Rectal smooth muscle tissue (tissue), 1 donor: ENCODE measurements at regions not wholly inside any gene's neighbourhood (a gene's known extent, or its start where the extent isn't known, plus 50 kb on each side); places are given as distances from the start of the nearest gene placed in this dataset.
"Not testable (repeated sequence)": the region's sequence is repeated elsewhere in the genome, so short reads cannot be mapped to it uniquely, and the experiment has no call there.

ENCODE experiments used
- H3K27ac ChIP-seq: one replicate; pipeline ENCODE4 v1.7.0; 2013; ENCODE audit warnings: low read depth, low read length, inconsistent platforms
- H3K27me3 ChIP-seq: one replicate; pipeline ENCODE4 v1.7.0; 2013; ENCODE audit warnings: low read length; ENCODE audit not compliant: control insufficient read depth, insufficient read depth
- H3K36me3 ChIP-seq: one replicate; pipeline ENCODE4 v1.7.0; 2013; ENCODE audit warnings: low read length; ENCODE audit not compliant: control insufficient read depth, insufficient read depth
- H3K4me1 ChIP-seq: one replicate; pipeline ENCODE4 v1.7.0; 2013; ENCODE audit warnings: low read length; ENCODE audit not compliant: control insufficient read depth, insufficient read depth
- H3K4me3 ChIP-seq: one replicate; pipeline ENCODE4 v1.7.0; 2013; ENCODE audit warnings: low read length
- H3K9ac ChIP-seq: one replicate; pipeline ENCODE4 v1.7.0; 2013; ENCODE audit warnings: low read length

DNA sequence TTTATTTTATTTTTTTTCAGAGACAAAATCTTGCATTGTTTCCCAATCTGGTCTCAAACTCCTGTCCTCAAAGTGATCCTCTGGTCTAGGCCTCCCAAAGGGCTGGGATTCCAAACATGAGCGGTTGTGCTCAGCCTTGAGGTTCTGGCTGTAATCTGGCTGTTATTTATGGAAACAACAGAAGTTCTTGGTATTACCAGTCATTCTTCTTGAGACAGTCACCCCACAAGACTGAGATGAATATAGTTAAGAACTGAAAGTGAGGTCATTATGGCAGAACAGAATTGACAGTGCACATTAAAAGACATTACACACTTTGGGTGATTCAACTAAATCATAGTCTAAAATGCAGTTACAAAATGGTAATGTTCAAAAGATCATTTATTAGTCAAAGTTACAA is 719.5 kb downstream of the ZWINT start:
- Histone ChIP-seq H3K9ac (no peak overlapping the region), H3K4me3 (no peak overlapping the region), H3K36me3 (no peaks in the 10 kb centered on the region), H3K27me3 (no peaks in the 10 kb centered on the region), H3K4me1 (no peaks in the 10 kb centered on the region), H3K27ac (no peak overlapping the region)

DNA sequence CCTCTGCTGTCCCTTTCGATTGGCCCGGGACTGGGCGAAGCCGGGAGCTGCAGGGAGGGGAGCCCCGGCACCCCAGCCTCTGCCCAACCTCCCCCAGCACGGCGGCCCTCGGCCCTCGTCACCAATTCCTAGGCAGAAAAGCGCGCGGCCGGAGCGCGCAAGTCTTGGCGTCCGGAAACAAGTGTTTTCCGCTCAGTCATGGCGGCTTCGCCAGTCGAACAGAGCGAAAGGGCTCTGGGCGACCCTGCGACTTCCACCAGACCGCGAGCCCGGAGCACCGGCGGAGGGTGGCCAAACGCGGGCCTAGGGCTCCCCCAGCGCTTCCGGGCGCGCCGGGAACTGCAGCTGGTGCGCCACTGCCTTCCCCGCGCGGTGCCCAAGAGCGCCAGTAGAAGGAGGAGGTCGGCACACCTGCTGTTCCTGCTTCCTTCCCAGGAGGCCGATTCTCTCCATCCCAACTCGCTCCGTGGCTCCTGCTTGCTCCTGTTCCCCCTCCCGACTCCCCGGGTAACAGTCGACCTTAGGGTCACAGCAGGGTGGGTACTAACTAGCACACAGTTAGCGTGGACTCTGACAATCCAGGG is 729.9 kb downstream of the ZWINT start:
- H3K27ac ChIP-seq = no peak overlapping the region
- H3K36me3 ChIP-seq = no peaks in the 10 kb centered on the region
- no peaks in the 10 kb centered on the region for H3K4me1 ChIP-seq
- H3K4me3 ChIP-seq = peak overlapping the region; percentile 59
- no peak overlapping the region for H3K9ac ChIP-seq
- peaks cover 3% of the 10 kb centered on the region for H3K27me3 ChIP-seq

DNA sequence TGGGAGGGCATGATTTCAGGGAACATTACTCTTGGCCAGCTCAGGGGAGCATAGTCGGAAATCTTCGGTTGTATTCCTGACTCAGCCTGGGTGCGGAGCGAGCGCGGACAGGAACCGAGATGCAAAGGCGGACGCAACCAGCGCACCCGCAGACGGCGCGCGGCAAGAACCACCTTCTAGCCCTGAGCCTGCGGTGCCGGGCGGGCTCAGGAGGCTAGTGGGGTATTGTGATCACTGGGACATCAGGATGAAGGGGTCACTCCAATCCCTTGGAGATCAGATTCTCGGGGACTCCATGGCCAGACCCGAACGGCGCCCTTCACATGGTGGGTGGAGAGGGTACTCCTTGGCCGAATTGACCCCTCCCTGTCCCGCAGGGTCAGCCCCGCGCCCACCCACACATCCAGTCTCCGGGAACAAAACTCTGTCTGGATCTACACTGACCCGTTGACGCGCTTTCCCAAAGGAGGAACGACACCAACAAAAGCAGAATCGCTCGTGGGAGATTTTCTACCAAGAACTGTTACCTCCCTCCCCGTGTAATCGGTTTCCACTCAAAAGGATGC is 730.5 kb downstream of the ZWINT start:
- no peak overlapping the region for H3K27ac ChIP-seq
- no peaks in the 10 kb centered on the region for H3K4me1 ChIP-seq
- no peaks in the 10 kb centered on the region for H3K36me3 ChIP-seq
- H3K27me3 ChIP-seq = peaks cover 3% of the 10 kb centered on the region
- no peak overlapping the region for H3K9ac ChIP-seq
- H3K4me3 ChIP-seq = peak overlapping the region; percentile 59

DNA sequence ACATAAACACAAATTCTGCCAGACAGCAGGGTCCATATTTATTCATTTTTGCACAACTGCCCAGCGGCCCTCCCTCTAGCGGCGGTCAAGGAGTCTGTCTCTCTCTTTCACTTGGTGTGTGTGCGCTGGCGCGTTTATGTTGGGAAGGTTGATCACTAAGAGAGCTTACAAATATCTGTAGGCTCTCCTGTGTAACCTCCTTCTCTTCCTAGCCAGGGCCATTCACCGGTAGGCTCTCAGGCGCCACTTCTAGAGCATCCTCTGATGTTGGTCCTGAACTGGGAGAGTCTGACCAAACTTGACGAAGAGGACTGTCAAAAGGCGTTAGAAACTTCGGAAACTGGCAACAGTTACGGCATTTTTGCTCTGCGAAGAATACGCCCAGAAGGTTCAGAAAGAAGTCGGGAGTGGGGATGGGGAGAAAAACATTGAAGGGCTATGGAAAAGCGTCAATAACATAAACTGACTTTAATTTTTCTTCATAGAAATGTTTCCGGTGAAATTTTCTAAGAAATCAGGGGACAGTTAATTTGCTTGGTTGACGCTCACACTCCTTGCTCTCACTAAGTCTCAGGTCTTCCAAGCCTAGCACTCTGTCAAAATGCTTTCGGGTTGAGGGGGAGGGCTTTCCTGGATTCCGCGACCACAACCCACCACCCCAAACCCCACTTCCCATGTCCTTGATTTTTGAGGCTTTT is 731.1 kb downstream of the ZWINT start:
- Histone ChIP-seq H3K4me3 (peak overlapping the region; percentile 59), H3K4me1 (no peaks in the 10 kb centered on the region), H3K36me3 (no peaks in the 10 kb centered on the region), H3K27me3 (peaks cover 3% of the 10 kb centered on the region), H3K27ac (no peak overlapping the region), H3K9ac (no peak overlapping the region)

DNA sequence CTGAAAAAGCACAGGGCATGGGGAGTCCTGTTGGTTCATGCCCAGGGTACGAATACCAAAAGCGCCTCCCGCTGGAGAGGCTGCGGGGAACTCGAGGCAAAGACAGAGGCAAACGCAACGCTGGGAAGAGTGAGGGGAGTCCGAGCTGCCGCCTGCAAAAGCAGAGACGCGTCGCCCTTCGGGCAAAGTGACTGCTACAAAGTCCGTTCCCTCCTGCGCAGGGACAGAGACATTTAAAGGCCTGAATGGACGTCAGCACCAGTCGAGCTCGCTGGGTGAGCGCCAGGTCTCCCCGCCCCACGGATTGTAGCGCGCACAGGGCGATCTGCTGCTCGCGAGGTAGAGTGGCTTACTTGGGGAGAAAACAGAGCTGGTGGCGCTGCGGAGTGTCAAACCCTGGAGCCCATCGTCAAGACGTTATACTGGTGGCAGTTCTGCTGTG is 732.8 kb downstream of the ZWINT start:
- H3K36me3 ChIP-seq = no peaks in the 10 kb centered on the region
- no peaks in the 10 kb centered on the region for H3K4me1 ChIP-seq
- no peak overlapping the region for H3K27ac ChIP-seq
- H3K4me3 ChIP-seq = peak overlapping the region; percentile 48
- no peak overlapping the region for H3K9ac ChIP-seq
- peaks cover 3% of the 10 kb centered on the region for H3K27me3 ChIP-seq

DNA sequence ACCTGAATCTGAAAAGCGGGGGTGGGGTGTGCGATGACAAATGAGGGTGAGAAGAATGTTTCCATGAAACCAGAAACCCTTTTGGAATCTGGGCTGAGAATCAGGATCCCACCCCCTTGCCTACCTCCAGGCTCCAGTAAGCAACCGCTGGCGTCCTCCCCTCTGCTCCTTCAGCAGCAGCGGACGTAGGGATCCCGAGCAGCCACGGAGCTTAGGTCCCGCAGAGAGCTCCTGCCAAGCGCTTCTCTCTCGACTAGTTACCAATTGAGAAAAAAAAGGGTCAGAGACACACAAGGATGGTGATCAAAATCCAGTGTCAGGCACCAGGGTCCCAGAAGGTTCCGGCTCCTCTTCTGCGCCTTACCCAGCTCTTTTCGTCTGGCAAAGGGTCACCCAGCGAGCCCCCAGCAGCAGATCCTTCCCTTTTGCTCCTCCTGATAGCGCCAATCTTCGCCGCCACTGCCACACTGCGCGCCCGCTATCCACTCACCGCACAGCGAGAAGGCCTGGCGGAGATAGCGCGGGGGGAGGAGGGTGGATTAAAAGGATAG is 733.5 kb downstream of the ZWINT start:
- no peaks in the 10 kb centered on the region for H3K36me3 ChIP-seq
- H3K4me1 ChIP-seq = no peaks in the 10 kb centered on the region
- H3K27ac ChIP-seq = no peak overlapping the region
- H3K9ac ChIP-seq = no peak overlapping the region
- no peak overlapping the region for H3K4me3 ChIP-seq
- H3K27me3 ChIP-seq = peaks cover 3% of the 10 kb centered on the region

DNA sequence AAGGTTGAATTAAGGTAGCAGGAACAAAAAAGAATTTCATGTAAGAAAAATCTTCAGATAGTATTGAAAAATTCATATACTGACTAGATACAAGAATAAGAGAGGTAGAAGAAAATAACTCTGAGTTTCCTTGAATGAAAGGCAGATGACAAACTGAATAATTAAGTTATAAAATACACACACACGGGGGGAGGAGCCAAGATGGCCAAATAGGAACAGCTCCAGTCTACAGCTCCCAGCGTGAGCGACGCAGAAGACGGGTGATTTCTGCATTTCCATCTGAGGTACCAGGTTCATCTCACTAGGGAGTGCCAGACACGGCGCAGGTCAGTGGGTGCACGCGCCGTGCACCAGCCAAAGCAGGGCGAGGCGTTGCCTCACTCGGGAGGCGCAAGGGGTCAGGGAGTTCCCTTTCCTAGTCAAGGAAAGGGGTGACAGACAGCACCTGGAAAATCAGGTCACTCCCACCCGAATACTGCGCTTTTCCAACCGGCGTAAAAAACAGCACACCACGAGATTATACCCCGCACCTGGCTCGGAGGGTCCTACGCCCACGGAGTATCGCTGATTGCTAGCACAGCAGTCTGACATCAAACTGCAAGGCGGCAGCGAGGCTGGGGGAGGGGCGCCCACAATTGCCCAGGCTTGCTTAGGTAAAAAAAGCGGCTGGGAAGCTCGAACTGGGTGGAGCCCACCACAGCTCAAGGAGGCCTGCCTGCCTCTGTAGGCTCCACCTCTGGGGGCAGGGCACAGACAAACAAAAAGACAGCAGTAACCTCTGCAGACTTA is 759.2 kb downstream of the ZWINT start:
- H3K27ac ChIP-seq, H3K36me3 ChIP-seq, H3K4me3 ChIP-seq, H3K9ac ChIP-seq, H3K4me1 ChIP-seq, H3K27me3 ChIP-seq: not testable (repeated sequence)

DNA sequence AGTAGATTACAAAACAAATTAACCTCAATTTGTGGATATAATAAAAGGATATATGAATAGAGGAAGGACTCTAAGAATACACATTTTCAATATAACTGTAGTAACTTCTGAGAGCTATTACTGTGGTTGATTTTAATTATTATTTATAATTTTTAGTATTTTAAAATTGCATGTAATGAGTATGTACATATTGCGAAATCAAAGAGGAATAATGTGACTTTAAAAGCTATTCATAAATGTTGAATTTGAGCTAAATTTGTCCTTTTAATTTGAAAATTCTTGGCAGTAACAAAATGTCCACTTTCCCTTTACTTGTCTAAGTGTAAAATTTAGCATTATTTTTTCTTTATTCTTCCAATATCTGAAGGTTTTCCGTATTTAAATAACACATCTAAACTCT is 750.6 kb upstream of the PCDH15 start:
- Histone ChIP-seq H3K9ac (no peak overlapping the region), H3K4me3 (no peak overlapping the region), H3K27ac (no peak overlapping the region), H3K4me1 (no peaks in the 10 kb centered on the region), H3K36me3 (no peaks in the 10 kb centered on the region), H3K27me3 (no peaks in the 10 kb centered on the region)

DNA sequence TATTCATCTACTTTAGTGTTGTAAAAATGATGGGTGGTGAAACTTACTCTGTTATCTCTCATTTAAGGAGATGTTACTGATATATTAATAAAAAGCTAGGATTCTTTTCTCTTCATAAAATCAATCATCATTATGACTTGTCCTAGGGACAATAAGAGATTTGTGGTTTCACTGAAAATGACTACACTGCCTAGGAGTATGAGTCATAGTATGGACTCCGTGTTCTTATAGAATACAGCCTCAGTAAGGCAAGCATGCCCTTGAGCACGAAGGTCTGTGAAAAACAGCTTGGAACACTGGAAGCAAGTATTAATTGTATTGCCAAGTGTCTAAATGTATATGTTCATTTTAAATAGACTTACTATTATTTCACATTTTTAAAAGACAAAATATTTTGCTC is 749.2 kb upstream of the PCDH15 start:
- Histone ChIP-seq H3K4me3 (no peak overlapping the region), H3K4me1 (no peaks in the 10 kb centered on the region), H3K27me3 (no peaks in the 10 kb centered on the region), H3K36me3 (no peaks in the 10 kb centered on the region), H3K27ac (no peak overlapping the region), H3K9ac (no peak overlapping the region)

DNA sequence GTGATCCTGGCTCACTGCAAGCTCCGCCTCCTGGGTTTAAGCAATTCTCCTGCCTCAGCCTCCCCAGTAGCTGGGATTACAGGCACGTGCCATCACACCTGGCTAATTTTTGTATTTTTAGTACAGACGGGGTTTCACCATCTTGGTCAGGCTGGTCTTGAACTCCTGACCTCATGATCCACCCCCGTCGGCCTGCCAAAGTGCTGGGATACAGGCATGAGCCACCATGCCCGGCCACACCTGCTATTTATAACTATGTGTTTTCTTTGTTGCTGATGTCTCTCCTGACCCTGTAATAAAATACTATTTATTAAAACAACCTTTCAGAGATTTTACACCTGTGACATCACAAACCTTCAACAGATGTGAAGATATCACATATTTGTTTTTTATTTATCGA is 736.5 kb upstream of the PCDH15 start:
- H3K4me3 ChIP-seq, H3K27ac ChIP-seq, H3K9ac ChIP-seq, H3K36me3 ChIP-seq, H3K27me3 ChIP-seq, H3K4me1 ChIP-seq: not testable (repeated sequence)

DNA sequence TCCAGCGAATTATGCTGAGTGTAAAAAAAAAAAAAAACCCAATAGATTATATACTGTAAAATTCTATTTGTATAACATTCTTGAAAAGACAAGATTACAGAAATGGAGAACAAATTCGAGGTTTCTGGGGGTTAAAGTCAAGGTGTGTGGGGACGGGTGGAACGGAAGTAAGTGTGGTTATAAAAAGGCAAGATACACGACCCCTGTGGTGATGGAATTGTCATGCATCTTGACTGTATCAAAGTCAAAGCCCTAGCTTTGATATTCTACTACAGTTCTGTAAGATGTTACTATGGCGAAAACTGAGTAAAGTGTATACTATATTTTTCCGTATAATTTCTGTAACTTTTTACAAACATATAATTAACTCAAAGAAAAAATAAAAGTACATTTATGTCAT is 718.2 kb upstream of the PCDH15 start:
- no peak overlapping the region for H3K9ac ChIP-seq
- no peak overlapping the region for H3K27ac ChIP-seq
- H3K27me3 ChIP-seq = no peaks in the 10 kb centered on the region
- no peaks in the 10 kb centered on the region for H3K36me3 ChIP-seq
- no peaks in the 10 kb centered on the region for H3K4me1 ChIP-seq
- no peak overlapping the region for H3K4me3 ChIP-seq

DNA sequence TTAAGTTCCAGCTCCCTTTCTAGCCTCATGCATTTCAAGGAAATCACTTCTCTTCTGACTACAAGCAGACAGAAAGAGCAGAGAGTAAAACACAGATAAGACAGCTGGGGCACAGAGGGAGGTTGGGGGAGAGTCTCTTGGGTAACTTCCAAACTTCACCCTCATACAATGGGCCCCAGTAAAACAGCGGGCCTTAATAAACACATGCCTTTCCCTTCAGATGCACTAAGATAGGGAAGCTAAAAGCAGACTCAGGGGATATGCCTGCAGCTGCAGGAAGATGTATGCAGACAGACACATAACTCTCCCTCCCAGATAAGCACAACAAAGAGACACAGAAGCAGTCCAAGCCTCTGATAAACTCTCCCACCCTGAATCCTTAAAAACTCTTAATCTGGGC is 717.4 kb upstream of the PCDH15 start:
- H3K4me3 ChIP-seq, H3K36me3 ChIP-seq, H3K4me1 ChIP-seq, H3K27ac ChIP-seq, H3K9ac ChIP-seq, H3K27me3 ChIP-seq: not testable (repeated sequence)
